ENCODE measurements at regions not wholly inside any gene's neighbourhood (a gene's known extent, or its start where the extent isn't known, plus 50 kb on each side); places are given as distances from the start of the nearest gene placed in this dataset.

GRCh38 chr16:72394526-72394925, 222.6 kb upstream of the PMFBP1 start:
- no peak overlapping the region for H2AK5ac ChIP-seq (ENCODE audit: low read depth, low read length)
- H3K4me1 ChIP-seq (replicated peaks in 1 of 4; ENCODE audit: control insufficient read depth in 3 of 4, insufficient read depth in 4 of 4, low read length in 3 of 4), result no peaks in the 10 kb centered on the region
- FAIRE-seq, result no peak
- H4K20me1 ChIP-seq (replicated peaks in 1 of 2; ENCODE audit: control insufficient read depth in 1 of 2, insufficient read depth in 2 of 2, low read length in 2 of 2), result no peaks in the 10 kb centered on the region
- H3K23me2 ChIP-seq (ENCODE audit: low read depth, low read length), result no peaks in the 10 kb centered on the region
- H4K8ac ChIP-seq (ENCODE audit: extremely low read depth, insufficient read depth, low read length), result no peak overlapping the region
- no peak overlapping the region for H2BK20ac ChIP-seq (ENCODE audit: low read length)
- ChIA-PET POLR2A (ENCODE audit: partially characterized antibody) (no interaction called here), CTCF (ENCODE audit: partially characterized antibody) (no interaction called here)
- H3K27ac ChIP-seq (ENCODE audit: low read depth, low read length), result no peak overlapping the region
- no peak for DNase-seq (ENCODE audit: low read depth in 1 of 2, low spot score in 2 of 2)
- H2BK12ac ChIP-seq (ENCODE audit: low read depth, low read length), result no peak overlapping the region
- no peak overlapping the region for H3K56ac ChIP-seq (replicated peaks; ENCODE audit: insufficient read length, low read depth, low read length)
- no peak overlapping the region for H2BK5ac ChIP-seq (ENCODE audit: low read depth, low read length)
- no peaks in the 10 kb centered on the region for H3K79me1 ChIP-seq (ENCODE audit: low read depth, low read length)
- peaks cover 0 to 2% (median 0%) of the 10 kb centered on the region in 4 experiments; a peak in 1 of 8 replicates for H3K36me3 ChIP-seq (ENCODE audit: control insufficient read depth in 2 of 4, insufficient read depth in 4 of 4, low read length in 3 of 4)
- H3K4me3 ChIP-seq (ENCODE audit: extremely low read depth in 1 of 4, insufficient read depth in 2 of 4, low read depth in 3 of 4, low read length in 4 of 4), result no peak overlapping the region
- TF ChIP-seq NRF1 (IDR thresholded peaks at IDR 0.05; ENCODE audit: low read depth, low read length) (no peak), POU5F1 (IDR thresholded peaks at IDR 0.05; ENCODE audit: low read depth, low read length) (no peak), SIRT6 (IDR thresholded peaks at IDR 0.05; ENCODE audit: low read length) (no peak), E2F6 (IDR thresholded peaks at IDR 0.05) (no peak), JUND (IDR thresholded peaks at IDR 0.05; ENCODE audit: low read length) (no peak), FOSL1 (IDR thresholded peaks at IDR 0.05; ENCODE audit: insufficient read depth, low read depth, low read length) (no peak), GTF2F1 (IDR thresholded peaks at IDR 0.05; ENCODE audit: borderline replicate concordance, low read depth, low read length) (no peak), GABPA (IDR thresholded peaks at IDR 0.05; ENCODE audit: borderline replicate concordance, insufficient read depth, low read length) (no peak), POLR2AphosphoS5 (IDR thresholded peaks at IDR 0.05; ENCODE audit: low read depth, low read length) (no peak), POLR2A (IDR thresholded peaks at IDR 0.05; ENCODE audit: control extremely low read depth in 1 of 2, low read depth in 2 of 2, low read length in 2 of 2) (no peak)
- TF ChIP-seq, protein P1, sequence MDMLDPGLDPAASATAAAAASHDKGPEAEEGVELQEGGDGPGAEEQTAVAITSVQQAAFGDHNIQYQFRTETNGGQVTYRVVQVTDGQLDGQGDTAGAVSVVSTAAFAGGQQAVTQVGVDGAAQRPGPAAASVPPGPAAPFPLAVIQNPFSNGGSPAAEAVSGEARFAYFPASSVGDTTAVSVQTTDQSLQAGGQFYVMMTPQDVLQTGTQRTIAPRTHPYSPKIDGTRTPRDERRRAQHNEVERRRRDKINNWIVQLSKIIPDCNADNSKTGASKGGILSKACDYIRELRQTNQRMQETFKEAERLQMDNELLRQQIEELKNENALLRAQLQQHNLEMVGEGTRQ (IDR thresholded peaks at IDR 0.05; ENCODE audit: low read length), result no peak
- H2AFZ ChIP-seq (ENCODE audit: low read length), result no peak overlapping the region
- H3K27me3 ChIP-seq (replicated peaks in 1 of 4; ENCODE audit: control insufficient read depth in 3 of 4, extremely low read depth in 1 of 4, insufficient read depth in 3 of 4, low read length in 3 of 4), result no peaks in the 10 kb centered on the region
- H3K18ac ChIP-seq (ENCODE audit: extremely low read depth, low read length), result no peak overlapping the region
- no peaks in the 10 kb centered on the region for H3K79me2 ChIP-seq (ENCODE audit: control insufficient read depth in 1 of 2, insufficient read depth in 2 of 2, low read length in 2 of 2)
- no peak overlapping the region for H3K4ac ChIP-seq (replicated peaks; ENCODE audit: insufficient read length, low read depth, low read length)
- H4K5ac ChIP-seq (ENCODE audit: insufficient read length, low read depth, low read length), result no peak overlapping the region
- no peak overlapping the region for H3K4me2 ChIP-seq (ENCODE audit: insufficient read depth in 1 of 2, low read depth in 2 of 2, low read length in 2 of 2)
- no peak overlapping the region for H3K14ac ChIP-seq (ENCODE audit: insufficient read length)
- H3K23ac ChIP-seq (ENCODE audit: insufficient read length), result no peak overlapping the region
- no peak overlapping the region for H2BK15ac ChIP-seq (ENCODE audit: low read length)
- H3K9me3 ChIP-seq (ENCODE audit: insufficient read depth in 2 of 2, low read depth in 1 of 2, low read length in 1 of 2), result no peaks in the 10 kb centered on the region
- H4K91ac ChIP-seq (replicated peaks; ENCODE audit: insufficient read length, low read length), result no peak overlapping the region
- H3K9ac ChIP-seq (replicated peaks in 1 of 4; ENCODE audit: extremely low read depth in 1 of 4, low read depth in 3 of 4, low read length in 3 of 4), result no peak overlapping the region
- H2BK120ac ChIP-seq (replicated peaks; ENCODE audit: low read depth, low read length), result no peak overlapping the region
